ENCODE measurements at regions not wholly inside any gene's neighbourhood (a gene's known extent, or its start where the extent isn't known, plus 50 kb on each side); places are given as distances from the start of the nearest gene placed in this dataset.

DNA sequence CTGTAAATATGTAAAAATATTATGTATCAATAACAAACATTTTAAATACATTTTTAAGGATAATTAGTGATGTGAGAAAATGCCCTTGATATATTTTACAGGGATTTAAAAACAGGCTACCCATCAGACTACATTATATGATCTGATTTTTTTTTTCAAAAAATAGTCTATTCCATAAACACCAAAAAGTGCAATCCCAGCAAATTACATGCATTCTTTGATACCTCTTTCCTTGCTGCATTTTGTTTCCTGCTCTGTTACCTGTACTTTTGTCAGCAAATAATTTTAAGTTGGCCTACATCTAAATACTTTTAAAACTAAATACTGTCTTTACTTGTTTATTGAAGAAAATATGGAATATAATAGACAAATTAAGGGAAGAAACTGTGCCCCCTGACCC lies 306.2 kb upstream of the ARID1B start:
- TF ChIP-seq POLR2A (IDR thresholded peaks at IDR 0.05) (no peak), EP300 (IDR thresholded peaks at IDR 0.05) (no peak)
- TF ChIP-seq, protein P1, sequence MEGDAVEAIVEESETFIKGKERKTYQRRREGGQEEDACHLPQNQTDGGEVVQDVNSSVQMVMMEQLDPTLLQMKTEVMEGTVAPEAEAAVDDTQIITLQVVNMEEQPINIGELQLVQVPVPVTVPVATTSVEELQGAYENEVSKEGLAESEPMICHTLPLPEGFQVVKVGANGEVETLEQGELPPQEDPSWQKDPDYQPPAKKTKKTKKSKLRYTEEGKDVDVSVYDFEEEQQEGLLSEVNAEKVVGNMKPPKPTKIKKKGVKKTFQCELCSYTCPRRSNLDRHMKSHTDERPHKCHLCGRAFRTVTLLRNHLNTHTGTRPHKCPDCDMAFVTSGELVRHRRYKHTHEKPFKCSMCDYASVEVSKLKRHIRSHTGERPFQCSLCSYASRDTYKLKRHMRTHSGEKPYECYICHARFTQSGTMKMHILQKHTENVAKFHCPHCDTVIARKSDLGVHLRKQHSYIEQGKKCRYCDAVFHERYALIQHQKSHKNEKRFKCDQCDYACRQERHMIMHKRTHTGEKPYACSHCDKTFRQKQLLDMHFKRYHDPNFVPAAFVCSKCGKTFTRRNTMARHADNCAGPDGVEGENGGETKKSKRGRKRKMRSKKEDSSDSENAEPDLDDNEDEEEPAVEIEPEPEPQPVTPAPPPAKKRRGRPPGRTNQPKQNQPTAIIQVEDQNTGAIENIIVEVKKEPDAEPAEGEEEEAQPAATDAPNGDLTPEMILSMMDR (IDR thresholded peaks at IDR 0.05) = no peak

Measured in upper lobe of left lung (tissue), 4 donors.